AG09319 (cell line): ENCODE measurements at regions not wholly inside any gene's neighbourhood (a gene's known extent, or its start where the extent isn't known, plus 50 kb on each side); places are given as distances from the start of the nearest gene placed in this dataset.

Experiments used
- DNase-seq: peaks from one replicate; pipeline ENCODE4 v3.0.0-alpha.2; 2010; ENCODE audit warnings: low read depth; ENCODE audit errors: extremely low read depth
- CTCF ChIP-seq: IDR thresholded peaks from 2 replicates; pipeline ENCODE4 v1.5.1; 2011; ENCODE audit warnings: low read depth, mild to moderate bottlenecking, inconsistent platforms, low read length, moderate library complexity

GRCh38 chr10:107809889-107810288 lies 645.4 kb upstream of the SORCS1 start:
- no peak for DNase-seq

GRCh38 chr10:107807836-107808235 lies 643.3 kb upstream of the SORCS1 start:
- no peak for TF ChIP-seq CTCF
- no peak for DNase-seq

More at GRCh38 chr10:107809889-107810288, 645.4 kb upstream of the SORCS1 start:
- no peak for TF ChIP-seq CTCF

GRCh38 chr10:107806026-107806425 lies 641.5 kb upstream of the SORCS1 start:
- no peak for TF ChIP-seq CTCF
- no peak for DNase-seq

GRCh38 chr10:107803546-107803945 lies 639.0 kb upstream of the SORCS1 start:
- no peak for TF ChIP-seq CTCF
- no peak for DNase-seq

GRCh38 chr10:107800061-107800460 lies 635.6 kb upstream of the SORCS1 start:
- no peak for DNase-seq
- TF ChIP-seq CTCF = no peak

GRCh38 chr10:107790271-107790670 lies 625.8 kb upstream of the SORCS1 start:
- no peak for DNase-seq
- no peak for TF ChIP-seq CTCF

GRCh38 chr10:107771066-107771465 lies 606.6 kb upstream of the SORCS1 start:
- TF ChIP-seq CTCF = no peak
- no peak for DNase-seq
